DOHH2 (cell line): ENCODE measurements at regions not wholly inside any gene's neighbourhood (a gene's known extent, or its start where the extent isn't known, plus 50 kb on each side); places are given as distances from the start of the nearest gene placed in this dataset.

Experiments
- H3F3A ChIP-seq: fragments of 200-600 bp; sonication (generic), shearing (Covaris generic); 2 replicates; pipeline ENCODE4 v1.6.0; 2016; ENCODE audit warnings: antibody characterized with exemption, mild to moderate bottlenecking; ENCODE audit not compliant: control insufficient read depth, insufficient read depth
- H3K27ac ChIP-seq: fragments of 200-600 bp; sonication (generic); 2 replicates; pipeline ENCODE4 v1.5.1; 2014; ENCODE audit warnings: low read depth, mild to moderate bottlenecking, low read length, moderate library complexity
- H3K27me3 ChIP-seq: fragments of 200-600 bp; sonication (generic); 2 replicates; pipeline ENCODE4 v1.6.1; 2014; ENCODE audit warnings: mild to moderate bottlenecking, low read length, mixed read lengths; ENCODE audit not compliant: control insufficient read depth
- H3K36me3 ChIP-seq: fragments of 200-600 bp; sonication (generic); 2 replicates; pipeline ENCODE4 v1.6.1; 2014; ENCODE audit warnings: mild to moderate bottlenecking, low read length, moderate library complexity, mixed read lengths; ENCODE audit not compliant: control insufficient read depth
- H3K4me1 ChIP-seq: fragments of 200-600 bp; sonication (generic); 2 replicates; pipeline ENCODE4 v1.6.1; 2014; ENCODE audit warnings: mild to moderate bottlenecking, low read length, mixed read lengths; ENCODE audit not compliant: control insufficient read depth
- H3K4me2 ChIP-seq: fragments of 200-600 bp; sonication (generic); 2 replicates; pipeline ENCODE4 v1.6.0; 2014; ENCODE audit warnings: mild to moderate bottlenecking, low read length, moderate library complexity
- H3K4me3 ChIP-seq: fragments of 200-600 bp; sonication (generic); 2 replicates; pipeline ENCODE4 v1.5.1; 2014; ENCODE audit warnings: mild to moderate bottlenecking, low read length, mixed read lengths
- H3K79me2 ChIP-seq: fragments of 200-600 bp; sonication (generic); 2 replicates; pipeline ENCODE4 v1.6.1; 2014; ENCODE audit warnings: mild to moderate bottlenecking, low read length, mixed read lengths; ENCODE audit not compliant: control insufficient read depth
- H3K9me2 ChIP-seq: fragments of 200-600 bp; sonication (generic); replicated peaks from 2 replicates; pipeline ENCODE4 v1.6.1; 2014; ENCODE audit warnings: mild to moderate bottlenecking, low read length, mixed read lengths; ENCODE audit not compliant: control insufficient read depth
- H3K9me3 ChIP-seq: fragments of 200-600 bp; sonication (generic); 2 replicates; pipeline ENCODE4 v1.6.1; 2014; ENCODE audit warnings: antibody characterized with exemption, low read length, mixed read lengths; ENCODE audit not compliant: control insufficient read depth, insufficient read depth
- H4K20me1 ChIP-seq: fragments of 200-600 bp; sonication (generic); 2 replicates; pipeline ENCODE4 v1.6.0; 2014; ENCODE audit warnings: low read depth, mild to moderate bottlenecking, antibody characterized with exemption, low read length, moderate library complexity; ENCODE audit not compliant: control insufficient read depth, insufficient read depth
- EZH2phosphoT487 ChIP-seq: fragments of 200-600 bp; sonication (generic); IDR thresholded peaks from 2 replicates; pipeline ENCODE4 v1.6.1; 2017; ENCODE audit warnings: borderline replicate concordance, mild to moderate bottlenecking, antibody characterized with exemption, low read length, moderate library complexity, mixed read lengths
- TF ChIP-seq, protein P1 (sequence below): fragments of 200-600 bp; sonication (generic); IDR thresholded peaks from one replicate; pipeline ENCODE4 v1.5.1; 2014; ENCODE audit warnings: antibody characterized with exemption, mild to moderate bottlenecking, low read depth, low read length; ENCODE audit not compliant: poor library complexity, severe bottlenecking

DNA sequence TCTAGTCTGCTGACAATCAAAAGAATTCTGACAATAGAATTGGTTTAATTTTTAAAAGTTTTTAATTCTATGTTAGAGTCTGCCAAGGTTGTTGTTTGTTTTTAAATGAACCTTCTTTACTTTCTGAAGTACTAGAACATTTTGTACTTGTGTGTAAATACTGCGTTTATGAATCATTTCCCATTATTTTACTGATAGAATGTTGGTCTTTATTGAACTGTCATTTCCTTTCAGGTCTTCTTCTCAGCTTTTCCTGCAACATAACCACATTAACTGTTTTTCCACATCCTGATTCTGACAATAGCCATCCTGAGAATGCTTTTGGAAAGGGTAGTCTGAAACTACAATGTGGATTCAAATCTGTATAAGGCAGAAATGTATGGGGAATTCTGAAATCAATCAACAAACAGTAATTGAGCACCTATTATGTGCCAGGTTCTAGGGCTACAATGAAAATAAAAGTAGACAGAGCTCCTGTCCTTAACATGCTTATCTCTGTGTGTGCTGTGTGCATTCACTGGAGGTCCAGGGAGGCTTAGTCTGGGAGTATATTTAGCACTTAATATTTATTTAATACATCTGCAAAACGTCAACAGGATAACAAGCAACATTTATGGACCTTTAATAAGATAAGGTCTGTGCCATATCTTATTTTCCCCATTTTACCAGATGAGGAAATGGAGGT is 73.1 kb upstream of the SLC38A2 start:
- H3K36me3 ChIP-seq, result no peaks in the 10 kb centered on the region
- no peaks in the 10 kb centered on the region for H3K79me2 ChIP-seq
- no peaks in the 10 kb centered on the region for H3K9me3 ChIP-seq
- H3K4me1 ChIP-seq, result no peaks in the 10 kb centered on the region
- H3K27me3 ChIP-seq, result peaks cover 7% of the 10 kb centered on the region
- H3K4me3 ChIP-seq, result no peak overlapping the region
- H3K27ac ChIP-seq, result no peak overlapping the region
- H3K4me2 ChIP-seq, result no peak overlapping the region
- H3F3A ChIP-seq, result no peaks in the 10 kb centered on the region
- TF ChIP-seq EZH2phosphoT487, result no peak
- TF ChIP-seq, protein P1, sequence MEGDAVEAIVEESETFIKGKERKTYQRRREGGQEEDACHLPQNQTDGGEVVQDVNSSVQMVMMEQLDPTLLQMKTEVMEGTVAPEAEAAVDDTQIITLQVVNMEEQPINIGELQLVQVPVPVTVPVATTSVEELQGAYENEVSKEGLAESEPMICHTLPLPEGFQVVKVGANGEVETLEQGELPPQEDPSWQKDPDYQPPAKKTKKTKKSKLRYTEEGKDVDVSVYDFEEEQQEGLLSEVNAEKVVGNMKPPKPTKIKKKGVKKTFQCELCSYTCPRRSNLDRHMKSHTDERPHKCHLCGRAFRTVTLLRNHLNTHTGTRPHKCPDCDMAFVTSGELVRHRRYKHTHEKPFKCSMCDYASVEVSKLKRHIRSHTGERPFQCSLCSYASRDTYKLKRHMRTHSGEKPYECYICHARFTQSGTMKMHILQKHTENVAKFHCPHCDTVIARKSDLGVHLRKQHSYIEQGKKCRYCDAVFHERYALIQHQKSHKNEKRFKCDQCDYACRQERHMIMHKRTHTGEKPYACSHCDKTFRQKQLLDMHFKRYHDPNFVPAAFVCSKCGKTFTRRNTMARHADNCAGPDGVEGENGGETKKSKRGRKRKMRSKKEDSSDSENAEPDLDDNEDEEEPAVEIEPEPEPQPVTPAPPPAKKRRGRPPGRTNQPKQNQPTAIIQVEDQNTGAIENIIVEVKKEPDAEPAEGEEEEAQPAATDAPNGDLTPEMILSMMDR, result no peak
- H3K9me2 ChIP-seq, result no peaks in the 10 kb centered on the region
- H4K20me1 ChIP-seq, result no peaks in the 10 kb centered on the region

DNA sequence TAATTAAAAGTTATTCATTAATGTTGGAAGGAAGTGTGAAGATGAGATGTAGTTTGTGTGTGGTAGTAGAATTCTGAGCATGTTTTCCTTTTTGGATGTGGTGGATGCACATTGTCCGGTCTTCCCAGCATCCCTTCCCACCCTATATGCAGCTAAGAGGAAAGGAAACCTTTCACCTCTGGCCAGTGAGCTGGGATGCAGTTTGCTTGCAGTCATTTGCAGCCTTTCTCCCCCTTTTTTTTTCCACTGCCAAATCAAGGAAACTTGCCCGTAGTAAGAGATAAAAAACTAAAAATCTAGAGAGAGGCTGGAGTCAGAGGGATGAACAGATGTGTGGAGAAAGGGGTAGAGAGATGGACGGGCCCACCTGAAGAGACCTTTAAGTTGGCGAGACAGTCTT is 72.5 kb upstream of the SLC38A2 start:
- H3K79me2 ChIP-seq, result no peaks in the 10 kb centered on the region
- no peaks in the 10 kb centered on the region for H4K20me1 ChIP-seq
- no peaks in the 10 kb centered on the region for H3K9me2 ChIP-seq
- H3K9me3 ChIP-seq, result no peaks in the 10 kb centered on the region
- no peaks in the 10 kb centered on the region for H3K4me1 ChIP-seq
- no peak overlapping the region for H3K27ac ChIP-seq
- H3K4me3 ChIP-seq, result no peak overlapping the region
- peaks cover 6% of the 10 kb centered on the region for H3K27me3 ChIP-seq
- no peak overlapping the region for H3K4me2 ChIP-seq
- no peaks in the 10 kb centered on the region for H3F3A ChIP-seq
- TF ChIP-seq EZH2phosphoT487, result no peak
- TF ChIP-seq, protein P1, result no peak
- H3K36me3 ChIP-seq, result no peaks in the 10 kb centered on the region

DNA sequence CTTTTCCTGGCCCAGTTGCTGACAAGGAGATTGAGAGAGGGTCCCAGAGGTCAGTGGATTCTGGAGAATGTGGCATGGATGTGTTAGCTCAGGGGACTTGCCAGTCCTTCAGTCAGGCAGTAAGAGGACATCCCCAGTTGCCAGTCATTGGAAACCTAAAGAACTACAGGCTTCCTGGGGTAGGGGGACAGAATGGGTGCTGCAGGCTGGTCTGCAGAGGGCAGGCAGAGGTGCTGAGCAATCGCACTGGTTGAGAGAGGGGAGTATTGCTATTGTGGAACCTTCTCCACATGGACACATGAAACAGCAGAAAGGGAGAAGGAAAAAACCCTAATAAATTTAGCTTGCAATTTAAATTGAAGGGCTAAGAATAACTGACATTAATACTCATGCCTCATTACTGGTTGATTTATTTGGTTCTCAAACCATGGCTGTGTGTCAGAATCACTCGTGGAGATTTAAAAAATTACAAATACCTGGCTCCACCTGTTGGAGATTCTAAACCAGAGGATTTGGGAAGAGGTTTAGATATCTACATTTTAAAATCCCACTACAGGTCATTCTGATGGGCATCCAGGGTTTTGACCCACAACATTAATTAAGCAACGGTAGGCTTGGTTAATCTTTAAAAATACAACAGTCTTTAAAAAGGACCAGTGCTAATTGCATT is 71.2 kb upstream of the SLC38A2 start:
- H3K4me1 ChIP-seq, result no peaks in the 10 kb centered on the region
- H3K36me3 ChIP-seq, result no peaks in the 10 kb centered on the region
- no peak overlapping the region for H3K4me3 ChIP-seq
- H3K79me2 ChIP-seq, result no peaks in the 10 kb centered on the region
- no peaks in the 10 kb centered on the region for H3K9me2 ChIP-seq
- H3K4me2 ChIP-seq, result no peak overlapping the region
- no peaks in the 10 kb centered on the region for H3K9me3 ChIP-seq
- no peaks in the 10 kb centered on the region for H4K20me1 ChIP-seq
- H3K27me3 ChIP-seq, result peaks cover 4% of the 10 kb centered on the region; the same call in 1 of the 2 replicates
- no peaks in the 10 kb centered on the region for H3F3A ChIP-seq
- H3K27ac ChIP-seq, result no peak overlapping the region
- TF ChIP-seq, protein P1, result no peak
- no peak for TF ChIP-seq EZH2phosphoT487
